ENCODE measurements at regions not wholly inside any gene's neighbourhood (a gene's known extent, or its start where the extent isn't known, plus 50 kb on each side); places are given as distances from the start of the nearest gene placed in this dataset.

DNA sequence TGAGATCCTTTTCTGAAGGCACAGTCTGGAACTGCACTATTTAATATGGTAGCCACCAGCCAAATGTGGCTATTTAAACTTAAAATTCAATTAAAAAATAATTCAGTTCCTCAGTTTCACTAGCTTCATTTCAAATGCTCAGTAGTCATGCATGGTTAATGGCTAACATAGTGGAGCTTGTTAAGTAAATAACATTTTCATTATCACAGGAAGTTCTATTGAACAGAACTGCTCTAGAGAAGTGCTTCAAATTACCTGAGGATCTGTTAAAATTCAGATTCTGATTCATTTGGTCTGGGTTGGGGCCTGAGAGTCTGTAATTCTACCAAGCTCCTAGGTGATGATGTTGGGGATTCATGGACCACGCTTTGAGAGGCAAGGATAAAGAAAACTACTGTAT is 109.6 kb upstream of the THRB start:
- Histone ChIP-seq H2AFZ (ENCODE audit: low read length) (no peak overlapping the region), H2BK20ac (ENCODE audit: low read length) (no peak overlapping the region), H3K4me1 (replicated peaks in 1 of 4; ENCODE audit: control insufficient read depth in 3 of 4, insufficient read depth in 4 of 4, low read length in 3 of 4) (peaks cover 0 to 2% (median 0%) of the 10 kb centered on the region in 4 experiments; a peak in 1 of 7 replicates), H2AK5ac (ENCODE audit: low read depth, low read length) (no peak overlapping the region), H4K91ac (replicated peaks; ENCODE audit: insufficient read length, low read length) (no peak overlapping the region), H3K36me3 (ENCODE audit: control insufficient read depth in 2 of 4, insufficient read depth in 4 of 4, low read length in 3 of 4) (no peaks in the 10 kb centered on the region), H2BK12ac (ENCODE audit: low read depth, low read length) (no peak overlapping the region), H3K27ac (ENCODE audit: low read depth, low read length) (no peak overlapping the region), H3K4ac (replicated peaks; ENCODE audit: insufficient read length, low read depth, low read length) (no peak overlapping the region), H3K23ac (ENCODE audit: insufficient read length) (no peak overlapping the region), H3K14ac (ENCODE audit: insufficient read length) (no peak overlapping the region), H4K20me1 (replicated peaks in 1 of 2; ENCODE audit: control insufficient read depth in 1 of 2, insufficient read depth in 2 of 2, low read length in 2 of 2) (no peaks in the 10 kb centered on the region), H3K4me3 (ENCODE audit: extremely low read depth in 1 of 4, insufficient read depth in 2 of 4, low read depth in 3 of 4, low read length in 4 of 4) (no peak overlapping the region), H4K5ac (ENCODE audit: insufficient read length, low read depth, low read length) (no peak overlapping the region), H2BK15ac (ENCODE audit: low read length) (no peak overlapping the region), H3K56ac (replicated peaks; ENCODE audit: insufficient read length, low read depth, low read length) (no peak overlapping the region), H3K18ac (ENCODE audit: extremely low read depth, low read length) (no peak overlapping the region), H3K23me2 (ENCODE audit: low read depth, low read length) (no peaks in the 10 kb centered on the region), H2BK120ac (replicated peaks; ENCODE audit: low read depth, low read length) (no peak overlapping the region), H3K79me2 (ENCODE audit: control insufficient read depth in 1 of 2, insufficient read depth in 2 of 2, low read length in 2 of 2) (no peaks in the 10 kb centered on the region), H3K9ac (replicated peaks in 1 of 4; ENCODE audit: extremely low read depth in 1 of 4, low read depth in 3 of 4, low read length in 3 of 4) (no peak overlapping the region), H2BK5ac (ENCODE audit: low read depth, low read length) (no peak overlapping the region), H4K8ac (ENCODE audit: extremely low read depth, insufficient read depth, low read length) (no peak overlapping the region), H3K27me3 (replicated peaks in 1 of 4; ENCODE audit: control insufficient read depth in 3 of 4, extremely low read depth in 1 of 4, insufficient read depth in 3 of 4, low read length in 3 of 4) (peaks cover 0 to 2% (median 0%) of the 10 kb centered on the region in 4 experiments; a peak in 1 of 7 replicates), H3K4me2 (ENCODE audit: insufficient read depth in 1 of 2, low read depth in 2 of 2, low read length in 2 of 2) (no peak overlapping the region), H3K79me1 (ENCODE audit: low read depth, low read length) (no peaks in the 10 kb centered on the region), H3K9me3 (ENCODE audit: insufficient read depth in 2 of 2, low read depth in 1 of 2, low read length in 1 of 2) (no peaks in the 10 kb centered on the region)
- CTCF ChIA-PET (ENCODE audit: partially characterized antibody) = interaction anchor here (0.6 to 1.6 kb wide), 4 partner anchors 8 to 21 kb away, joined by 3 to 5 read pairs (median 3); no protein-coding TSS in a partner anchor
- DNase-seq (ENCODE audit: low read depth in 1 of 2, low spot score in 2 of 2) = no peak
- 89% methylated on average over 1 of the region's 1 CpG; no CpG with 5 or more reads in 1 of the 2 experiments for WGBS, 2 experiments (ENCODE audit: extremely low coverage in 1 of 2, insufficient coverage in 1 of 2, insufficient read length in 1 of 2, insufficient replicate concordance in 2 of 2, low coverage in 1 of 2, low lambda C conversion rate in 2 of 2, missing lambda C conversion rate in 1 of 2)
- no peak for FAIRE-seq
- POLR2A ChIA-PET (ENCODE audit: partially characterized antibody) = no interaction called here
- TF ChIP-seq CBX8 (IDR thresholded peaks at IDR 0.05; ENCODE audit: borderline replicate concordance, low read depth, low read length) (no peak), ATF2 (IDR thresholded peaks at IDR 0.05; ENCODE audit: low read length) (no peak), TEAD4 (IDR thresholded peaks at IDR 0.05; ENCODE audit: low read depth, low read length) (no peak), TBP (IDR thresholded peaks at IDR 0.05; ENCODE audit: low read depth, low read length) (no peak), GTF2F1 (IDR thresholded peaks at IDR 0.05; ENCODE audit: borderline replicate concordance, low read depth, low read length) (no peak), PHF8 (conservative IDR thresholded peaks at IDR 0.05; ENCODE audit: low read depth, low read length) (no peak)

Measured in H1 (cell line).